CD1c-positive myeloid dendritic cell (primary cell): ENCODE measurements at regions not wholly inside any gene's neighbourhood (a gene's known extent, or its start where the extent isn't known, plus 50 kb on each side); places are given as distances from the start of the nearest gene placed in this dataset.

Source experiments
- DNase-seq: peaks from one replicate; pipeline ENCODE4 v3.0.0-alpha.2; 2016; ENCODE audit errors: extremely low spot score

- no peak for DNase-seq
These were observed 897.2 kb upstream of the CDH2 start for GRCh38 chr18:29074147-29074546.

DNA sequence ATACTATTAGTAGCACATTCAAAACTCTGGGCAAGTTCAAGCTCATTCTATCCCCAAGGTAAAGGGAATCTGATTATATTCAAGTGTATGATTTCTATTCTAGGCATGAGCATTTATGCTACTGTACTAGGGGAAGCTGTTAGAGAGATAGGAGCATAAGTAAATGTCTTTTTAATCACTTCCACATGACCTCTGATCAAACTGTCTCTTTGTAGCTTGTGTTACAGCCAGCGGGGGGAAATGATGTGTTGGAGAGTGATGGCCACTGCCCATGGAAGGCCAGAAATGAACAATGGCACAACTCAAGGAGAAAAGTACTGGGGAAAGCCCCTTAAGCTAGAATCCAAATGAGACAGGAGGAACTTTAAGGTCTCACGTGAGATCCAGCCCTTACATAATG is 894.9 kb upstream of the CDH2 start:
- DNase-seq, result no peak

GRCh38 chr18:29063346-29063745 is 886.4 kb upstream of the CDH2 start:
- no peak for DNase-seq

- DNase-seq, result no peak
These were observed 886.0 kb upstream of the CDH2 start for GRCh38 chr18:29062921-29063320.

- peak; percentile 14 for DNase-seq
These were observed 883.4 kb upstream of the CDH2 start for GRCh38 chr18:29060349-29060748.

DNA sequence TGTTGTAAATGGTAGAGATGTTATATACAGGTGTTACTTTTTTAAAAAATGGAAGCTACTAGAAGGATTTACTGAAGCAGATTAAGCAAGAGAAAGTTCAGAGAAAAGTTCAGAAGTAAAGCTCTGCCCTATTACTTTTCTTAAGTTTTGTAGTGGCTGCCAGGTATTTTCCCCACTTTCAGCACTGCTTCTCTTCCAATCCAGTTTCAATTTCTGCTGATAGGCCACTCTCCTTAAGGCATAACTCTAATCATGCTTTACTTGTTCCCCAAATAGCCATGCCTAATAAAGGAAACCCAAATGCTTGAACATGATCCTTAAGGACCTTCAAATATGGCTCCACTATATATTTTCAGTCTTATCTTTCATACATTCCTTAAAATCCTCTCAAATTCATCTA is 880.8 kb upstream of the CDH2 start:
- DNase-seq, result no peak

GRCh38 chr18:29056800-29057199 is 879.9 kb upstream of the CDH2 start:
- DNase-seq, result no peak

DNA sequence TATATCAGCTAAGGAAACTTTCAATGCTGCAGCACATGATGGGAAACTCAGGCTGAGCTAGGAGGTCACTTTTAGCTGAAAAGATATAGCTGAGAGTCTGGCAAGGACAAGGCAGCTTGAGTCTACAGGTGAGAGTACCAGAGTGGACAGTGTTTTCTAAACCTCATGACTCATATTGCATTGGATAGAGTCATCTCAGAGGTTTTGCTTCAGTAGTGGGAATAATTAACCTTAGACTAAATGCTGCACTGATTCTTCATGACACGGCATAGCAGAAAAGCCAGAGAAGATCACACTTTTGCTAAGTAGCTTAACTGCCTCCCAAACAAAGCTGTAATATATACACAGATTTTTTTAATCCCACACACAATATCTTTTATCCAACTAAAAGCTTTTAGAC is 865.0 kb upstream of the CDH2 start:
- no peak for DNase-seq

DNA sequence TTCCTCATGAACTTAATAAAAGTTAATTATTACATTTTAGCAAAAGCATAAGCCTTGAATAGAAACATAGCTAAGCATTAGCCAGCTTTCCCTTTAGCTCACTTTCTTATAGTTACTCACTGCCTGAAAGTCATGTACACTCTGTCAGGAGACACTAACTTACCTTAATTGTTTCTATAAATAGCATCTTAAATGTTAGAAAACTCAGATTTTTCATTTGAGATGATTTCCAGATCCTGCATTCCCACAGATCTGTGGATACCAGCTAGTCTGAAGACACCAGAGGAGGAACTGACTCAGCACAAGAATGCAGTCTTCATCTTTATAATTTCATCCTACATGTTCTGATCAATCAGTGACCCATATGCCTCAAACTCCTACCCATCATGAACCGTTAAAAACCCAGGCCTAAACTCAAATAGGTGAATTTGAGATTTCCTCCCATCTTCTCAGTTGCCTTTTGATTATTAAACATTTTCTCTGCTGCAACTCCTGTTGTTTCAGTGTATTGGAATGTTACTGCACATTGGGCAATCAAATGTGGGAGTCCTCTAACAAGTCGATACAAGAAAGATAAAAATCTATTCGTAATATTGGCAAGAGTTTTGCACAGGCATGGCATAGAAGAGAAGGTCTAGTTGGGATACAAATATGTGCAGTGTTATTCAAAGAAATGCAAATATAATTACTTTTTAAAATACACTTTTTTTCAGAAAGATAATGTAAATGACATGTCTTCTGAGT is 857.4 kb upstream of the CDH2 start:
- no peak for DNase-seq

DNA sequence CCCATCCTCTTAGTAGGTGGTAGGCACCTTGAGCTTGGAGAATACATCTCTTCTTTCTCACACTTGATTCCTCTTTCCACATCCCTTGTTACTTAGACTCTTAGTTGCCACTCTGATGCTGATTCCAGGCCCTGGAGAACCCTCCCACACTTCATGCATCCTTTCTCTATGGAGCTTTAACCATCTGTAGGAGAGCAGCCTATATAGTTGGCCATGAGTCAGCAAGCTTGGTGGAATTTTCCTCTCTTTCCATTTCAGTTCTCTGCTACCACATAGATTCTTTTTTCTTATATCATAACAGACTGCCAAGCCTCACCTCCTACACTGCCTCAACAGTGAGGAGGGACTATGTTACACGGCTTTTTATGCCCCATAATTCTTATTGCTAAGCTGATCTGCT is 851.6 kb upstream of the CDH2 start:
- DNase-seq, result no peak

- no peak for DNase-seq
These were observed 842.0 kb upstream of the CDH2 start for GRCh38 chr18:29018976-29019375.

GRCh38 chr18:29012883-29013465 is 836.0 kb upstream of the CDH2 start:
- DNase-seq, result no peak

- no peak for DNase-seq
These were observed 835.4 kb upstream of the CDH2 start for GRCh38 chr18:29012364-29012763.

GRCh38 chr18:29009250-29009803 is 832.4 kb upstream of the CDH2 start:
- DNase-seq, result no peak

DNA sequence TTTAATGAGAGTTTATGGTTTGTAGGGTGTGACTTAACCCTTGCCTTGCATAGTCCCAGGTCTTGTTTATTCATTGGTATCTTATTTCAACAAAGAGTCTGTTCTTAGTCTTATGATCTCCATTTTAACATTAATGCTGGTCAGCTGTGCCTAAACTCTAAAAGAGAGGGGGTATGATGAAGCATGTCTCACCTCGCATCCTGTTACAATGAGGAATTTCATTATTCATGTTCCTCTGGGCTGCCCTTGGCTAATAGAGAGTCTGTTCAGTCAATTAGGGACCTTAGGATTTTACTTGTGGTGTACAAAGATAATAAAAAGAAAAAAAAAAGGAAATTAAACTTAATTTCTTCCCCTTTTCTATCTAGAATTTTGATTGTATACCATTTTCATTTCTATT is 831.9 kb upstream of the CDH2 start:
- no peak for DNase-seq

DNA sequence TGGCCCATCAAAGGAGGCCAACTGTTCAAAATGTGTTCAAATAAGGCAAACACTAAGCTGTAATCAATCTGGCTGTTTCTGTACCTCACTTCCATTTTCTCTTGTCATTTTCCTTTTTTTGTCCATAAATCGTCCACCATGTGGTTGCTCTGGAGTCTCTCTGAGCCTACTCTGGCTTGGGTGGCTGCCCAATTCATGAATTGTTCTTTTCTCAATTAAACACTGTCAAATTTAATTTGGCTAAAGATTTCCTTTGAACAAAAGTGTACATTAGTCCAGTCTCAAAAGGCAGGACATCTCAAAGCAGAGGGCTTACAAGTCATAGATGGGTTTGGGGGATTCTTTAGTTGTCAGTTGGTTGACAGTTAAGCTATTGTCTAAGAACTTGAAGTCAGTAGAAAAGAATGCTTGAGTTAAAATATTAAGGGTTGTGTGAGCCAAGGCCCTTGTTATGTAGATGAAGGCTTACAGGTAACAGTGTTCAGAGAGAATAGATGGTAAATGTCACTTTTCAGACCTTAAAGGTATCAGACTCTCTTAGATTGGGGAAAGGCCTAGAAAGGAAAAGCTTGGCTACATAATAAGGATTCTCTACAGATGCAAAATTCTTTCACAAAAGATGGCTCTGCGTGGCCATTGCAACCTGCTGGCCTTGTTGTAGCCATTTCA is 831.2 kb upstream of the CDH2 start:
- DNase-seq, result no peak

DNA sequence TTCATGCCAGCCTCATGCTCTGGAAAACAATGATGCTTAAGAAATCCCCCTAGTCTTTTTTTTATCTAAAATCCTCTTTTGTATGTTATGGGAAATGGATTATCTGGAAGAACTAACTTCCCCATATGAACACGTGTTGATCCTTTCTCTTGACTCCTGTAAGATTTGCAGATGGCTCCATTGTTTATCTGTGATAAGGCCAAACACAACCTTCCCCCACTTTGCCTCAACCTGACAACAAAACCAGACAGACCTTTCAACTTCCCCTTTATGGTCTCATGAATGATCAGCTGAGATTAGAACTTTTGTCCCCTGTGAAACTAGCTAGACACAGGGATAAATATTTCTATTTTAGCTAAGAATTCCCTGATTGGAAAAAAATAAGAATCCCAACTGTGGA is 828.0 kb upstream of the CDH2 start:
- no peak for DNase-seq

GRCh38 chr18:29003194-29003593 is 826.3 kb upstream of the CDH2 start:
- DNase-seq, result no peak

DNA sequence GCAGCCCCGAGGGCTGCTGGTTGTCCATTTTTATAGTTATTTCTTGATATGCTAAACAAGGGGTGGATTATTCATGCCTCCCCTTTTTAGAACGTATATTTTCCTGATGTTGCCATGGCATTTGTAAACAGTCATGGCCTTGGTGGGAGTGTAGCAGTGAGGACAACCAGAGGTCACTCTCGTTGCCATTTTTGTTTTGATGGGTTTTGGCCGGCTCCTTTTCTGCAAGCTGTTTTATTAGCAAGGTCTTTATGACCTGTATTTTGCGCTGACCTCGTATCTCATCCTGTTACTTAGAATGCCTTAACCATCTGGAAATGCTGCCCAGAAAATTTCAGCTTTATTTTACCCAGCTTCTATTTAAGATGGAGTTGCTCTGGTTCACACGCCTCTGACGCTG is 825.8 kb upstream of the CDH2 start:
- no peak for DNase-seq

- no peak for DNase-seq
These were observed 822.8 kb upstream of the CDH2 start for GRCh38 chr18:28999726-29000125.

DNA sequence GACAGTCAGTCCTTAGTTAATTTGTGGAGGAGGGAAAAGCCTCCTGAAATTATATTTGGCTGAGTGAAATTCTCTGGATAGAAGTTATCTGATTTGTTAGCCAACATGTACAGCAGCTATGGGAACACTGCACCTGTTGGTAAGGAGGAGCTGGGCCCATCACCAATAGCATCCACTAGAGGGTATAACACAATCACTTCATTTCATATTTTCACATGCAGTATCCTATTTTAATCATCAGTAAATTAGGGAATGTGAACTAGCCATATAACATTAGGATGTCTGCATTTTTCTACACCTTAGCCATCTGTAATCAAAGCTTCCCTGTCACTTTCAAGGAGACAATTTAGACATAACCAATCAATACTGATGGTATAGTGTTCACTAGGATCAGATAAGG is 818.4 kb upstream of the CDH2 start:
- DNase-seq, result no peak

DNA sequence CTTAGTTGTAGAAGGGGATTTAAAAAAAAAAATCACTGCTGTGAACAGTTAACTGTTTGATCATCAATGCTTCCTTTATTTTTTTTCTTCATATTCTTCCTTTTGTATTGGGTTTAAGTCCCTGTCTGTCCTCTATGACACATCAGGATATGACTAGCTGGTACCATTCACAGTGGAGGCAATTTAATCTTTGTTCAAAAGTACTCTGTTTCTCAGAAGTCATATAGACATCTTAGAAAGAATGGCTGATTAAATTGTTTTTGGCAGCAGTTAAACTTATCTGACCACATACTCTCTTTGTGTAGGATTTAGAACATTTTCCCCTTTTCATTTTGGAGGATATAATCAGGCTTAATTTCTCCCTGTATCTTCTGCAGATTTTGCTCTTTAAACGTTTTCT is 807.8 kb upstream of the CDH2 start:
- DNase-seq, result no peak

DNA sequence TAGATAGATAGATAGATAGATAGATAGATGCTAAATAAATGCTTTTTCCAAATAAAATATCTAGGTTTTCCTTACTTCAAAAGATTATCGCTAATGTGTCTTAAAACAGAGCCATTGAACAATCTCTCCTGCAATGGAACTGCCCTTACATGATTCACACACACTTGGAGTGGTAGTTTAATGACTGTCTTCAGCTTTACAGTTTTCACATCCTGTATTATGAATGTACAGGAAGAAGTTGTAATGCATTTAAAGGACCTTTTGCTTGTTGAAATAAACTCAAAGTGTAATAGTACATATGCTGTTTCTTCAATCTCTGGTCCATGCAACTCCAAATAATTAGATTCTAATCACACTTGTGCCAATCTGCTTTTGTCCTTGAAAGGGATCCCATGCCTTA is 797.6 kb upstream of the CDH2 start:
- no peak for DNase-seq
